ENCODE measurements at regions not wholly inside any gene's neighbourhood (a gene's known extent, or its start where the extent isn't known, plus 50 kb on each side); places are given as distances from the start of the nearest gene placed in this dataset.

DNA sequence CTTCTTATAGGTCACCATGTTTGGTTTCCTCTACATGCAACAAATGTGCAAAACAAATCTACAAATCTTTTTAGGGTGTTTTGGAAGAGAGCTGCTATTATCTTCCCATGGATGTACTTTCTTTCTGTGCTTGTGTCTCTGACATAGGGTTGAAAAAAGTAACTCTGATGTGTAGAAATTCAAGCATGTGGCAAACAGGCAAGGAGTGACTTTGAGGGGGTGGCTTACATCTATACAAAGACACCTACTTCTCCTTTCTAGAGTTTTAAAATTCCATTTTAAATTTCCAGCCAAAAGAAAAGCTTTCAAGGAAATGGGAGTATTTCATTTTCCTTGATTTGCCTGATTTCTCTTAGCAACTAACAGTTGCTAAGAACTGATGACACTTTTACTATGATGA lies 904.8 kb upstream of the CELF4 start:
- DNase-seq (ENCODE audit: low read depth): no peak

DNA sequence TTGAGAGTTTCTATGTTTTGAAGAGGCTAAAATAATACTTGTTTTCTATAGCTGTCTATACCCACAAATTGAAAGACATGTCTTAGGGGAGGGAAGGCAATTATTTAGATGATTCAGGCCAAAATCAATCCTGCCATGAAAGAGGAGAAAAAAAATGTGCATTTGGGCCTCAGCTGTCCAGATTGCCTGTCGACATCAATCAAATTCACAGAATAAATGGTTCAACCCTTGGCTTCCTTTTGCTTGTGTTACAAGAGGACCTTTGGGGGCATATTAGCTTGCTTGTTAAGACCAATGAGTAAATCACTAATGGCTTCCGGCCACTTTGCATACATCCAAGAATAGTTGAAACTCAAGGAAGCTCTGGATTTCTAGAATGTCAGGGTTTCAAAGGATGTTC lies 900.8 kb upstream of the CELF4 start:
- no peak for DNase-seq (ENCODE audit: low read depth)

DNA sequence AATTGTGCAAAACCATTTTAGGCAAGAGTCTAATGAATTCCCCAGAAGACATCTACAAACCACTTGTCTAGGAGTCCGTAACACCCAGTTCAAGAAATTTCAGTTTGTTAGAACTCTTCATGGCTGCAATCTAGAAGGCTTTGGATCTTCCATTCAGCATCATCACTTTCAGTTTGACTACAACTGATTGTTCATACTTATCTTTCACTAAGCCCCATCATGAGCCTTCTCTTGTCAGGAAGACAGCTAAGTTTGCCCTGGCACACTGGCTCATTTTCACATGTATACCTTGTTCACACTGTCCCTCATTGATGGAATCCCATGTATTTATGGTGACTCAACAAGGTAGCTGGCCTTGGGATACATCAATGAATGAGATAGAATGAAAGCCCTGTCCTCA lies 898.4 kb upstream of the CELF4 start:
- DNase-seq (ENCODE audit: low read depth): no peak

DNA sequence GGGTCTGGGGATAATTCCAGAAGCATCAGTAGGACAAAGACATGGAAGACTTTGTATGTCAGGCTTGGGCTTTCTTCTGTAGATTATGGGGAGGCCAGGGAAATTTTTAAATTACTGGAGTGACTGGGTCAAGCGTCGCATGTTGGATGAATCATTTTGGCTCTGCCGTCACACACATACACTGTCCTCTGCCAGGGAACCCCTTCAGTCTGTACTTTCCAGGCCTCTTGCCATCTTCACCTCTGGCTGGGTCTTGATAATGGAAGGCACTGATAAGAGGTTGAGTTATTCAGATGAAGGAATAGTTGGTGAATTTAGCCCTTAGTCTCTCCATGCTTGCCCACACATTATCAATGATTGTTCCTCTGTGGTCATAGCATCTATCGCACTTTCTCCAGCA lies 895.1 kb upstream of the CELF4 start:
- DNase-seq (ENCODE audit: low read depth): no peak

DNA sequence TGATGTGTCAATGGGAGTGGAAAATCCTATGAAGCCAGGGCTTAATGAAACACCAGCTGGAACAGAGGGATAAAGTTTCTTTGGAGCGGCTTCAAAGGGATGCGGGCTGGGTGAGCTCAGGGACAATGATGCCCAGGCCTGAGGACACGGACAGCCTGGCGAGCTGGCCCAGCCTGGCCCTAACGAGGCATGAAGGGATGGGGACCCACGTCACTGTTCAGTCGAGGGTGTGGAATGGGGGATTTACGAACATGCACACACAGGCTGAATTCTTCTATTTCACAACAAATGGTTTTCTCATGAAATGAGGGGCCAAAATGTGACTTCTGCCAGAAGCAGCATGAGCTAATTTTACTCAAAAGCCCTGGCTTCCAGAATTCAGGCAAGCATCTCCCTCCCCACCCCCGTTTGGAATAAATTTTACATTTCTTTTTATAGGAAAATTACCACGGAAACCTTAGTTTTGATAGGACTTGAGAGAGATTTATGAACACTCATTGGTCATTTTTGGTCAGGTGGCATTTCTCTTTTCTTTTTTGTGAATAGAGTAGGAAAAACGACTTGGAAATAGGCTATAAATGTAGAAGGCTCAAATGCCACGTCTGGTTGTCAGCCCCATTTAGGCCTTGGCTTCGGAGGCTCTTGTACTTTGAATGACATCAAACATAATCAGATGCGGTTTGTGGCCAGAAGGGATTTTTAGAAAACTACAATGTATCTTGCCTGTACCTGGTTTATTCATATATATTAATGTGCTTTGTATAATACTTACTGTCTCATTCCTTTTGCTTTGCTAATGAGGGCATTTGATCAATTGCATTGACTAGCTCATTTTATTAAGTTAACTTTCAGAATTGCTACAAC lies 893.8 kb upstream of the CELF4 start:
- DNase-seq (ENCODE audit: low read depth): no peak

DNA sequence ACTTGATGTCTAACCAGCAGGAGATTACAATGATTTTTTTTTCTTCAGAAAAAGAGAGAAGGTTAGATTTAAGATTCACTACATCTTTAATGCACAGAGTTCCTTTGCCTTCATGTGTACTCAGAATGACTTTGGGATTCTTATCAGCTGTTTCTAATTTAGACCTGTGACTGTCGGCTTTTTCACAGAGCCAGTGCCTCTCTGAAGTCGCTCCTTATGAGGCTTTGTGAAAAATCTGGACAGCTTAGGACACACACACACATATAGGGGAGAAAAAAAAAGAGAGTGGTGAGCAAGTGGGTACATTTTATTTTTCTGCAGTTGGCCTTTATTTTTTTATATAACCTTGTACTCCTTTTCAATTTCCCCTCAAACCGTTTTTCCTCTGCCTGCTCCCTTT lies 893.1 kb upstream of the CELF4 start:
- DNase-seq (ENCODE audit: low read depth): no peak

DNA sequence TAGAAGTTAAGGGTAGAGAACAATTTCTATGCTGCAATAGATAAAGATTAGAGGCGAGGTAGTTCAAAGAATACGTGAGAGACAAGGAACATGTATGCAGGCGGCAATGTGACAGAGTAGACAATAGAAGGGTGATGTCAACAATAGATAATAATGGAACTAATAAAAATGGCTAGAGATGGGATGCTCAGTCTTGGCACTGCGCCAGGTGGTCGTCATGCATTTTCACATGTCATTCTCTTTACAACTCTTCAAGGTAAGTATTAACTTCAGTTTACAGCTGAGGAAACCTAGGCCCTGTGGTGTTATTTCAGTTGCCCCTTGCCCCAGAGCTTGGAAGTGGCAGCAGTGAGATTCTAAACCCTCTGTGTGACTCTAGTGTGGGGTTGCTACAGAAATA lies 890.7 kb upstream of the CELF4 start:
- no peak for DNase-seq (ENCODE audit: low read depth)

DNA sequence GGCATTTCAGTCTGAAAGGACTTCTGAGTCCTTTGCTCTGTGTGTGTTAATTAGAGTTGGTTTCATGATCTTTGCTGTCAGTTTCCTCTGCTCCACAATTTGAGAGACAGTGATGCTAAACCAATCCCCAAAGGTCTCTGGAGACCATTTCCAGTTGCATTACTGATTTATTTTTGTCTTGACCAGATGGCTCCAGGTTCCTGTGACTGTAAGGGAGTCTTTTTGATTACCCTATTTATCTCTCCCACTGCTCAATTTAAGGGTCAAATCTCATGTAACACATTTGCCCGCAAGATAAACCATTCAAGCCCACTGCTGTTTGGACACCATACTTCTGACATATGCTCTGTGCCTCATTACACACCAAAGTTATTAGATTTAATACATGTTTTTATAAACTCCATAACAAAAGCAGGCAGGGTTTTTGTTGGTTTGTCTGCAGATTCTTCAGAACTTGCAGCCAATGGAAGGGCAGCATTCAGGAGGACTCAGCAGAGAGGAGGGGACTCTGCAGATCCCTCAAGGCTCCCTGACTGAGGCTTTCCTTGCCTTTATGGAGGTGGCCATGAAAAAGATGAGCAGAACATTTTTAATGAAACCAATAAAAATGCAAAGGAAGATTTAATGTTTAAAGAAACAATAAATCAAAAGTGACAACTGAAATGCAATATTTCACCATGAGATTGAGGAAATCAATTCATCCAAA lies 889.3 kb upstream of the CELF4 start:
- no peak for DNase-seq (ENCODE audit: low read depth)

DNA sequence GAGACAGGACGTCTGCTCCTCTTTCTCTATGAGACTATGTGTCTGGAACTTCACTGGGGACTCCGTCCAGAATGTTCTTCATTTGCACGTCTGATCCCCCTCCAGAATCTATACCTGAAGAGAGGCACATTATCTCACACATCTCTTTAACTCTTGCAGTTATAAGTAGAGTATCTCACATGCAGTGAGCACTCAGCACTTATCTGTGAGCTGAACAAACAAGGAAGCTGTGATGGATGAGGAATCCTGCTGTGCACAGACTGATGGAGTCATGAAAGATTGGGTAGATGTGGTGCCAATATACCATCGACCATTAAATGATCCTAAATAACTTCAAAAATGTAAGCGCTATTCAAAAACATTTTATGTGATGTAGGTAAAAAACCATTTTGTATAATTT lies 888.3 kb upstream of the CELF4 start:
- DNase-seq (ENCODE audit: low read depth): no peak

DNA sequence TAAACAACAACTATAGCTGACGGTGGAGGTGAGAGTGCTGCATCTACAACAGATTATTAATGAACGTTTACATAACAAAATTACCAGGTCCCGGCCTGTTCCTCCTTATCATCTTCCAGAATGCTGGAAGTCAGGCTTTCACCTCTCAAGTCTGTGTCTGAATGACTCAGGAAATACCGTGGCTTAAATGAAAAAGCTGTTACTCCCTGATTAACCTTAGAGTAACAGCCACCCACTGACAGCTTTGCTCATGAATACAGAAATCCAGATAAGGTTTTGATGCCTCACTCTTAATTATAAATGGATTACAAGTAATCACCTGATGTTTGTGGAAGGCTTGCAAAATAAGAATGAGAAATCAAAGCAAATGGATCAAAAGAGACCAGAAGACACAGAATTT lies 885.3 kb upstream of the CELF4 start:
- no peak for DNase-seq (ENCODE audit: low read depth)

DNA sequence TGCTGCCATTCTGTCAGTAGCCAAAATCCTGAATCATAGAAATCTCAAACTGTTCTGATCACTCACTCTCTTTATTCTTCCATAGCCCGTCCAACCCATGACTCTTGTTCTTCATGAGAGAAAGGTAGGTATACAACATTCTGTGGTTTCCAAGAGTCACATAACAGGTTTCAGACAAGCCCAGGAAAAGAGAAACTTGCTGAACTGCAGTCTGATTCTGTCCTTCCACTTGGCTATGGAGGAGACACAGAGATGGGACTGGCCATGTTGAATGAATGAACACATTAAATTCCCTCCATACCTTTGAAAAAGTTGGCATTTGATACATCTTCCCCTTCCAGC lies 880.2 kb upstream of the CELF4 start:
- DNase-seq (ENCODE audit: low read depth): no peak

DNA sequence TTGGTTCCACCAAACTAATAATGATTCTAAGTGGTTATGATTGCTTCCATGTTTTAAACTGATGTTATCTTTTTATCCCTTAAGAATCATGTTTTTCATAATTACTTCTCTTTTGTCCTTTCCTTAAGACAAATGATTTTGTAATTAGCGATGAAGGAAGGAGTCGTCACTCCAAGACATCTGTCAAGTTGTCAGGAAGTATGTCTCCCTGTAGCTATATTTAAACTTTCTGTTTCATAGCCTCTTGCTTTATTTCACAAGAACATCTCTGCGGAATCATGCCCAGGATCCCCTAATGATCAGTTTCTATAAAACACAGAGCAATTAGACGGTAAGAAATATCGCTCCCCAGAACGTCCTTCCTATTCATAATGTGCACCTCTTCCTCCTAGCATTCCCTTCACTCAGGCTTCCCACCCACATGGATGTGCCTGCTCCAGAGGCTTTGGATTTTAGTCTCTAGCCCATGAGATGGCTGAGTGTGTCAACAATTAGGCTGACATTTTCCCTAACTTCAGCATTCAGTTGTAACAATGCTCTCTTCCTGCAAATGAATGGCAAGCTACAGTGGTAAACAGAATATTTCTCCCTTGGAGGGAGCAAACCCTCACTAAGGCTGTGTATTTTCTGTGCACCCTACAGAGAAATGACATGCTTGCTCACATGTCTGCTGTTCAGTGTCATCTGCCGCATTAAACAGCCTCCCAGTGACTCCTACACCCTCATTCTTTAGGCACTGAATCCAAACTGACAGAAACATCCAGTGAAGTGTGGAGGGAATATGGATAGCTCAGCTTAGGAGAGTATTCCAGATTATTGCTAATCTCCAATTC lies 879.6 kb upstream of the CELF4 start:
- no peak for DNase-seq (ENCODE audit: low read depth)

DNA sequence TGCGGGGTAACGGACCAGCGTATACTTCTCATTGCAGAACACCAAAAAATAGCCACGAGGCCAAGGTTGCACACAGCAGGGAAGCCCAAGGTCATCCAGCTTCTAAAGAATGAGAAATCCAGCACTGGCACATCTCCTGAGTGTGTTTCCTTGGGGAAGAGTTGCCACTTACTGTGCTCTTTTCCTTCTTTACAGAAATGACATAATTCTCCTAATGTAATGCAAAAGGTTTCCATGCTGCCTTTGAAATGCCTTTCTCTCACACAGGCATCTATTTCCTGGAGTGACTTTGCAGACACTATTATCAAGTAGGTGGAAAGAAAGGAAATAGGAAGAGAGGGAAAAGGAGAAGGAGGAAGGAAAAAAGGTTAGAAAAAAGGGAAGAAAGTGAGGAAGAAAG lies 862.1 kb upstream of the CELF4 start:
- no peak for DNase-seq (ENCODE audit: low read depth)

DNA sequence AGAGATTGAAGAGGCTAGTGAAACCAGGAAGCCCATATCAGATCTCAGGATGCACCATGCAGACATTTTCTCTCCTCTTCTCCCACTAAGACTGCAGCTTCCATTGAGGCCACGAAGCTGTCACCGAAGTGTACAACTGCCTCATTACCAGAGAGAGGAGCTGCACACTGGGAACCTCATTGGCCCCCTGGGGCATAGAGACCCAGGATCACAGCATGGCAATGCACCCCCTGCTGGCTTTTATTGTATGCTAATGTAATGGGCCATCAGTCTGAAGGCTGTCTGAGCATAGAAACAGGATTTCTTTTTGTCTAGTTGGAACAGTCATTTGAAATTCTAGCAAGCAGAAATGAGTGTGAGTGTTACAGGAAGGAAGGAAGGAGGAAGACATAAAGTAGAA lies 861.6 kb upstream of the CELF4 start:
- DNase-seq (ENCODE audit: low read depth): no peak

DNA sequence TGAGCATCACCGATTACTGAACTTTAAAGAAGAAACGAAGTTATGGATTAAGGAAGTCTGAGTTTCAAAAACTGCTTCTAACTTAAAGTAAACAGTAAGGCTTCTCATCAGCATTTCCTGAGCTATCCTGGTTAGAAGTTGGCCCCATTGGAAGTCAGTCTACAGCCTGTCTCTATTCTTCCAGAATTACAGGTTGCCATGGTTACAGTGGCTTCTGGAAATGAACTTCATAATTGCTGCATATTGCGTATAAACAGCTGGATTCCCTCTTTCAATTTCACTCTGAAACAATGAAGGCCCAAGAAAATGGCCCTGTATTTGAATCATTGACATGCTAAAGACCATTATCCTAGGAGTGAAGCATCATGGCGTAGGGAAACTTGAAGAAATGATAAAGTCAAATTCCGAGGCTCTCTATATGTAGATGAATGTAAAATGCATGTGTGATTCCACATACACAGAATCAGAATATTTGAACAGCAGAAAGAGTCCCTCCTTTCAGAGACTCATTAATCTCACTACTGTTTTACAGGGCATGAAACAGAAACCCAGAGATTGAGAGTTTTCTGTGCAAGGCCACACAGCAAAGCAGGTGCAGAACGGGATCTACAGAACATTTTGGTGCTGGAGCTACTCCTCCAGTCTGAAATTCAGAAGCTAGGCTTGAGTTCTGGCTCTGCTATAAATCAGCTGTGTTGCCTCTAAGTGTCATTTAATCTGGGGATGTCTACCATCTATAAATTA lies 856.4 kb upstream of the CELF4 start:
- DNase-seq (ENCODE audit: low read depth): no peak

DNA sequence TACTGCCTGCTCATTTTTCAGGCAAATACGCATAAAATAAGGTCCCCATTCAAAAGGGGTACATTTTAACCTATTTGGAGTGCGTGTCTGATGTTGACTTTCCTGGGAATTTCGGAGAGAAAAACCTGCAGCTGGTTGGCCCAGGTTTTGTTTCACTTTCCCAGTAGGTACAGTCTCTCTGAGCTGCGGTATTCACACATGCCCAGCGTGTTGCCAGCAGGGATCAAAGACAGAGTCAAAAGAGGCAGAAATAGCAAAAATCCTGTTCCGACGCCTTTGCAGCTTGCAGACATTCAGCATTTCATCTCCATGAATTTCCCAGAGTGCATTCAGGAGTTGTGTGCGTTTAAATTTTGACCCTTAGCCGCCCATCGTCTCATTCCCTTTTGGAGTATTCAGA lies 855.4 kb upstream of the CELF4 start:
- no peak for DNase-seq (ENCODE audit: low read depth)

DNA sequence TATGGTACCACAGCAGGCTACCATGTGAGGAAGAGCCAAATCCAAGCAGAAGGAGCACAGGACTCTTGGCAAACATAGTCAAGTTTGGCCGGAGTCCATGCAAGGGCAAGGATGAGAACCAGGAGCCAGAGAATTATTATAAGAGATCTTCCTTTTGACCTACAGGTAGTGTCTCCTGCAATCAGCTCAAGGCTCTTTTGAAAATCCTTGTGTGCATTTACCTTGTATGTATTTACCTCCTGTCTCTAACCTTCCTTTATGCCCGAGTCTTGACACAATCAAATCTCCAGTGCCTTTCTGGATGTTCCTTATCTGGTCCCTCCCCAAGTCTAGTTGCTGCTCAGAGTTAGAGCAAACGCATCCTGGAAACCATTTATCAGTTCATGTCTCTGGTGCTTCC lies 855.0 kb upstream of the CELF4 start:
- no peak for DNase-seq (ENCODE audit: low read depth)

DNA sequence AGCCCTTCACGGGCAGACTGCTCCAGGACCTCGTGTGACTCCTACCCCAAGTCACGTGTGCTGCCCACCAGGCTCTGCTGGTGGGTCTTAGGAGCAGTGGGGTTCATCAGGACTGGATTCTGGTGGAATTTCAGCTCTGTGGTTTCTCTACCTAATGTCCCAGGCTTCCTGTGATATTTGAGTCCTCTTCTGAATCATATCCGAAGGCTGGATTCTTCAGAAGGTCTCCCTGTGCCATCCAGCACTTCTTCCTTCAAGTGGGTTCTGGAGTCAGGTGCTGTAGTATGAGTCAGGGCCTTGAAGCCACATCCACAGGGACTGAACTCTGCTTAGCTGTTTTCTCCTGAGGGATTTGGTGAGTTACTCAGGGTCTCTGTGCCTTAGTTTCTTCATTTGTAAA lies 850.2 kb upstream of the CELF4 start:
- DNase-seq (ENCODE audit: low read depth): no peak

DNA sequence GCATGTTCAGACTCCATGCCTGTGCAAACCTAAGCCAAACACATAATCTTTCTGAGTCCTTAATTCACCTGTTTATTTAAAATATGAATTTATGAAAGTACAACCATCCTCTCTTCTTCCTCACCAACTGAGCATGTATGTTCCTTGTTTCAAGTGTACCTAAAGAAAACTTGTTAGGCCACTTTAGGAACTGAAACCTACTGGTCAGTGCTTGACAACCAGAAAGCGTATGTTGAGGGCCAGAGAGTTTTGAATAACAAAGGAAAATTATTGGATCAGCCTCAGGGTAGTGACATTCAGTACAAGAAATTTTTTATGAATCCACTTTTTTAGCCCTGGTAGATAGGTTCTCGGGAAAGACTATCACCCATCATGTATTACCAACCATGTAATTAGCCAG lies 847.6 kb upstream of the CELF4 start:
- DNase-seq (ENCODE audit: low read depth): no peak

DNA sequence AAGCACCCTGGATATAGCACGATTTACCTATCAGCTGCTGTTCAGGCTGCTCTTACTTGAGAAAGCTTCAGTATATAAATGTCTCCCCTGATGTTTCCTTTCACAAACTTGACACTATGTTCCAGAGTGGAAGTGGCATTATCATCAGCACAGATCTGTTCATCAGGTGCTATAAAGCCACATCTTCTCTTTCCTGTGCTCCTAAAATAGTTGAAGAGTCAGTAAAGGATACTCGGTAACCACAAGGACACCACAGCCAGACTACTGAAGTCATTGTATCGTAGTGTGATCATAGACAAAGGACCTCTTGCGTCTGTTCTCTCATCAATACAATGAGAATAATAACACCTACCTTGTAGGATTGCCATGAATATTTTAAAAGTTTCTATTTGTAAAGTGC lies 841.0 kb upstream of the CELF4 start:
- DNase-seq (ENCODE audit: low read depth): no peak

DNA sequence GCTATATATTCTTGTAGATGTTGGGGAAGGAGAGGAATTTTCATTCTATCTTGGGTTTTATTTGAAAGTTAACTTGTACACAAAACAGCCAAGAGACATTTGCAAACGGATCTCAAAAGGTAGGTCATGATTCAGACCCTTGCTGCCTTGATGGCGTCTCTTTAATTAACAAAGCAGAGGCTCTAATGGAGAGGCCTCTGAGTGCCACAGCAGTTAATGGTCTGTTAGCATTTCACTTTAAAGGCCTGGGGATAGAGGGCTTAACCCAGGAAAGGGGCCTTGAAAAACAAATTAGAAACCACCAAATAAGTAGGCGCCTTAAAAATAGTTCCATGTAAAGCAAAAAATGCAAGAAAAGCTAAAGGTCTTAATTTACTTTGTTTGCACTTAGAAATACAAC lies 836.9 kb upstream of the CELF4 start:
- DNase-seq (ENCODE audit: low read depth): no peak

DNA sequence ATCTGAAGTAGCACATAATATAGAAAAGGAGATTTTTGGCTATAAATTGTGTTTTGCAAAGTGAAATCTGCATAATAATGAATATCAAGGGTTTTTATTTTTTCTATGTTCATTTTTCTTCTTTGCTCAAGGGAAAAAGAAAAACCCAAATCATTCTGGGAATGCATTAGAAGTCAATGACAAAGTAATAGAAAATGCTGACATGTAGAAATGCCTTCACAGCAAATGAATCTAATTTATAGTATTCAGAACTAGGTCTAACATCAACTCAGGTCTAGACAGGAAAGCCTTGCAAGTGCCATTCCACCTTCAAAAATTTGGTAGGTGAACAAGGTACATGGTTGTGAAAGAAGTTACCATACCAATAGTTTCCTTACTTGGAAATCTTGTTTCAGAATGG lies 831.5 kb upstream of the CELF4 start:
- no peak for DNase-seq (ENCODE audit: low read depth)

Data from stimulated activated CD4-positive, alpha-beta T cell treated with anti-CD3 and anti-CD28 coated beads, Interleukin-2, amount 100 ng/mL, for 4 hours (primary cell).